ENCODE measurements at regions not wholly inside any gene's neighbourhood (a gene's known extent, or its start where the extent isn't known, plus 50 kb on each side); places are given as distances from the start of the nearest gene placed in this dataset.

GRCh38 chr2:213228638-213229037, 55.6 kb upstream of the SPAG16 start:
- TF ChIP-seq, protein P1, sequence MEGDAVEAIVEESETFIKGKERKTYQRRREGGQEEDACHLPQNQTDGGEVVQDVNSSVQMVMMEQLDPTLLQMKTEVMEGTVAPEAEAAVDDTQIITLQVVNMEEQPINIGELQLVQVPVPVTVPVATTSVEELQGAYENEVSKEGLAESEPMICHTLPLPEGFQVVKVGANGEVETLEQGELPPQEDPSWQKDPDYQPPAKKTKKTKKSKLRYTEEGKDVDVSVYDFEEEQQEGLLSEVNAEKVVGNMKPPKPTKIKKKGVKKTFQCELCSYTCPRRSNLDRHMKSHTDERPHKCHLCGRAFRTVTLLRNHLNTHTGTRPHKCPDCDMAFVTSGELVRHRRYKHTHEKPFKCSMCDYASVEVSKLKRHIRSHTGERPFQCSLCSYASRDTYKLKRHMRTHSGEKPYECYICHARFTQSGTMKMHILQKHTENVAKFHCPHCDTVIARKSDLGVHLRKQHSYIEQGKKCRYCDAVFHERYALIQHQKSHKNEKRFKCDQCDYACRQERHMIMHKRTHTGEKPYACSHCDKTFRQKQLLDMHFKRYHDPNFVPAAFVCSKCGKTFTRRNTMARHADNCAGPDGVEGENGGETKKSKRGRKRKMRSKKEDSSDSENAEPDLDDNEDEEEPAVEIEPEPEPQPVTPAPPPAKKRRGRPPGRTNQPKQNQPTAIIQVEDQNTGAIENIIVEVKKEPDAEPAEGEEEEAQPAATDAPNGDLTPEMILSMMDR (IDR thresholded peaks at IDR 0.05 in 4 of 5, conservative IDR thresholded peaks at IDR 0.05 in 1 of 5): no peak
- TF ChIP-seq POLR2A (IDR thresholded peaks at IDR 0.05): no peak

Data from gastrocnemius medialis (tissue), 4 donors.